Keratinocyte (primary cell): ENCODE measurements at regions not wholly inside any gene's neighbourhood (a gene's known extent, or its start where the extent isn't known, plus 50 kb on each side); places are given as distances from the start of the nearest gene placed in this dataset.

Experiments
- DNase-seq: peaks from one replicate; pipeline ENCODE4 v3.0.0-alpha.2; 2011; ENCODE audit warnings: low read depth, missing footprints, low spot score
- FAIRE-seq: peaks from 2 replicates; lab custom pipeline; 2011; peaks lifted over from hg19 to GRCh38; lab: Jason Lieb, UNC
- H2AFZ ChIP-seq: 2 replicates; pipeline ENCODE4 v1.6.0; 2012; ENCODE audit warnings: low read length, control low read depth, inconsistent platforms; ENCODE audit not compliant: control insufficient read depth
- H3K27ac ChIP-seq: 2 replicates; pipeline ENCODE4 v1.5.1; 2011; ENCODE audit warnings: low read length; ENCODE audit not compliant: control insufficient read depth, insufficient read depth
- H3K27me3 ChIP-seq: 3 replicates; pipeline ENCODE4 v1.6.0; 2011; ENCODE audit warnings: low read length; ENCODE audit not compliant: control insufficient read depth, insufficient read depth; ENCODE audit errors: extremely low read depth
- H3K36me3 ChIP-seq, 2 experiments: 2 replicates in 1 of 2; 3 replicates in 1 of 2; pipeline ENCODE4 v1.5.1; 2011; ENCODE audit warnings: low read length in 2 of 2, mild to moderate bottlenecking in 1 of 2; ENCODE audit not compliant: control insufficient read depth in 2 of 2, insufficient read depth in 2 of 2; ENCODE audit errors: extremely low read depth in 1 of 2
- H3K4me1 ChIP-seq: 3 replicates; pipeline ENCODE4 v1.5.1; 2011; ENCODE audit warnings: low read length; ENCODE audit not compliant: control insufficient read depth, insufficient read depth; ENCODE audit errors: extremely low read depth
- H3K4me2 ChIP-seq: 3 replicates; pipeline ENCODE4 v1.6.0; 2011; ENCODE audit warnings: low read depth, low read length; ENCODE audit not compliant: control insufficient read depth, insufficient read depth; ENCODE audit errors: extremely low read depth
- H3K4me3 ChIP-seq, 3 experiments: fragments of 200-600 bp in 1 of 3; sonication (generic) in 1 of 3; 2 replicates in 2 of 3; 3 replicates in 1 of 3; pipeline ENCODE4 v1.5.1; 2011 to 2016; ENCODE audit warnings: low read length in 3 of 3, mild to moderate bottlenecking in 3 of 3, control low read depth in 2 of 3, inconsistent platforms in 1 of 3, low read depth in 1 of 3, mixed read lengths in 1 of 3, mixed run types in 1 of 3, moderate library complexity in 1 of 3; ENCODE audit not compliant: control insufficient read depth in 2 of 3, insufficient read depth in 2 of 3; ENCODE audit errors: extremely low read depth in 1 of 3
- H3K79me2 ChIP-seq: 2 replicates; pipeline ENCODE4 v1.6.0; 2012; ENCODE audit warnings: low read length; ENCODE audit not compliant: control insufficient read depth, insufficient read depth
- H3K9ac ChIP-seq: 3 replicates; pipeline ENCODE4 v1.6.0; 2011; ENCODE audit warnings: low read length; ENCODE audit not compliant: control insufficient read depth, insufficient read depth; ENCODE audit errors: extremely low read depth
- H3K9me1 ChIP-seq: 3 replicates; pipeline ENCODE4 v1.6.0; 2011; ENCODE audit warnings: low read length; ENCODE audit not compliant: control insufficient read depth, insufficient read depth; ENCODE audit errors: extremely low read depth
- H3K9me3 ChIP-seq: 2 replicates; pipeline ENCODE4 v1.5.1; 2012; ENCODE audit warnings: low read depth, low read length; ENCODE audit not compliant: control insufficient read depth
- H4K20me1 ChIP-seq: 3 replicates; pipeline ENCODE4 v1.6.0; 2011; ENCODE audit warnings: low read length; ENCODE audit not compliant: control insufficient read depth, insufficient read depth; ENCODE audit errors: extremely low read depth
- CTCF ChIP-seq, 3 experiments: IDR thresholded peaks in 1 of 3; conservative IDR thresholded peaks in 1 of 3; optimal IDR thresholded peaks in 1 of 3; 2 replicates in 2 of 3; 3 replicates in 1 of 3; pipeline versions ENCODE3 to v1.5.1; 2011; ENCODE audit warnings: low read length in 3 of 3, mild to moderate bottlenecking in 3 of 3, moderate library complexity in 2 of 3, control low read depth in 1 of 3, inconsistent platforms in 1 of 3; ENCODE audit not compliant: insufficient read depth in 2 of 3; ENCODE audit errors: extremely low read depth in 1 of 3
- EZH2 ChIP-seq: IDR thresholded peaks from one replicate; pipeline ENCODE4 v1.6.1; 2012; ENCODE audit warnings: inconsistent platforms, mild to moderate bottlenecking, low read length, moderate library complexity
- dilution Hi-C: fragments of 300-500 bp; cut with MboI; formaldehyde crosslinking; loops from one replicate; pipeline ENCODE4 v1.7.0; 2020; ENCODE audit warnings: low sequenced_read_pairs; ENCODE audit not compliant: extremely low pct_ligation_motif_present

DNA sequence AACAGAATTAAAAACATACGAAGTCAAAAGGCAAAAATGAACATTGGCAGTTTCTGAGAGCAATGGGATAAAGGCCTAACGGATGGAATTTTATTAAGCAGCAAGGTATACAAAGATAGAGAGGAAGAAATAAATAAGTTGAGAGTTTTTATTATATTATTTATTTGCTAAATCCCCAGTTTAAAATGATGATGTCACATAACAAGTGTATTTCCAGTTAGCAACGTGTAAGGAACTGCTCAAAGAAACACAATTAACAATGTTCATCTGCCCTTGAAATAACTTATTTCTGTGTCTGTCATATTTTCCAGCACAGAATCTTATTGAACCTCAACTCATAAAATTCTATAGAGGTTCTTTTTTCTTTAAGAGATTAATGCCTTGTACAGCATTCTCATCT lies 108.6 kb upstream of the TMEM106B start:
- DNase-seq: no peak
- Histone ChIP-seq H3K79me2 (no peaks in the 10 kb centered on the region), H3K4me2 (no peak overlapping the region), H3K4me3 (no peak overlapping the region), H3K27ac (no peak overlapping the region), H3K36me3 (no peaks in the 10 kb centered on the region), H2AFZ (no peak overlapping the region), H3K27me3 (no peaks in the 10 kb centered on the region), H3K9me3 (no peaks in the 10 kb centered on the region), H3K9me1 (no peaks in the 10 kb centered on the region), H3K9ac (no peak overlapping the region), H4K20me1 (no peaks in the 10 kb centered on the region), H3K4me1 (no peaks in the 10 kb centered on the region)
- no peak for FAIRE-seq
- TF ChIP-seq CTCF (optimal IDR thresholded peaks at IDR 0.05 in 1 of 3, IDR thresholded peaks at IDR 0.05 in 1 of 3, conservative IDR thresholded peaks at IDR 0.05 in 1 of 3; ENCODE audit: extremely low read depth in 1 of 3, insufficient read depth in 2 of 3, low read length in 3 of 3) (no peak), EZH2 (no peak)
- dilution Hi-C loops: no loop called here

DNA sequence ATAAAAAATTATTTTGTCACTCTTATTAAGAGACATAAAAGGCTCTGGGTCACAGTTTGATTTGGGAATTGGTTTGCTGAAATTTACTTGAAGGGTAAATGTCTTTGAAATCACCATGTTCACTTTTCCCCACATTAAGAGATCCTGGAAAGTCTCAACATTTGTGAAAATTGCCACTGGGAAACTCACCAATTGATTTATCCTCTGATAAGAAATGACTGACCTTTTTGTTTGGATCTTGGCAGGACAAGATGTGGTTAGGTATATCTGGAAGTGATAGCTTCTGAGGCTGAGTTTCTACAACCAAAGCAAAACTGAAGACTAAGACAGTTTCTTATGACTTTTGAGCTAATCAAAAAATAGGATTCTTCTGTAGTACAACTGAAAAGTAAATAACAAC lies 107.1 kb upstream of the TMEM106B start:
- Histone ChIP-seq H3K9me3 (no peaks in the 10 kb centered on the region), H2AFZ (no peak overlapping the region), H3K79me2 (no peaks in the 10 kb centered on the region), H3K36me3 (no peaks in the 10 kb centered on the region), H3K9me1 (no peaks in the 10 kb centered on the region), H3K9ac (no peak overlapping the region), H3K4me1 (no peaks in the 10 kb centered on the region), H4K20me1 (no peaks in the 10 kb centered on the region), H3K27me3 (no peaks in the 10 kb centered on the region), H3K4me3 (no peak overlapping the region), H3K4me2 (no peak overlapping the region), H3K27ac (no peak overlapping the region)
- dilution Hi-C loops: no loop called here
- TF ChIP-seq EZH2 (no peak), CTCF (optimal IDR thresholded peaks at IDR 0.05 in 1 of 3, IDR thresholded peaks at IDR 0.05 in 1 of 3, conservative IDR thresholded peaks at IDR 0.05 in 1 of 3; ENCODE audit: extremely low read depth in 1 of 3, insufficient read depth in 2 of 3, low read length in 3 of 3) (no peak)
- DNase-seq: no peak
- FAIRE-seq: no peak
